Common myeloid progenitor, CD34-positive (primary cell): ENCODE measurements at regions not wholly inside any gene's neighbourhood (a gene's known extent, or its start where the extent isn't known, plus 50 kb on each side); places are given as distances from the start of the nearest gene placed in this dataset.
"Not testable (repeated sequence)": the region's sequence is repeated elsewhere in the genome, so short reads cannot be mapped to it uniquely, and the experiment has no call there.

Source experiments
- CTCF ChIA-PET: fragments of 350-600 bp; sonication (Branson Sonifier 250); formaldehyde crosslinking; loops from one replicate; lab custom pipeline; 2021; ENCODE audit warnings: antibody characterized with exemption; lab: Charles Lee
- POLR2A ChIA-PET: fragments of 350-600 bp; sonication (Branson Sonifier 250); formaldehyde crosslinking; loops from one replicate; lab custom pipeline; 2021; ENCODE audit warnings: antibody characterized with exemption; lab: Charles Lee
- DNase-seq, 3 donors: peaks; one replicate each; pipeline versions ENCODE4 v3.0.0 to v3.0.0-alpha.2; 2013
- H3K27ac ChIP-seq, 2 experiments: 1 replicate in 1 of 2; 2 replicates in 1 of 2; pipeline ENCODE4 v1.7.0; 2013; ENCODE audit warnings: inconsistent platforms in 2 of 2, low read length in 2 of 2, mild to moderate bottlenecking in 2 of 2, low read depth in 1 of 2, moderate library complexity in 1 of 2; ENCODE audit not compliant: severe bottlenecking in 2 of 2, insufficient read depth in 1 of 2, poor library complexity in 1 of 2
- H3K27me3 ChIP-seq, 5 experiments: replicated peaks in 2 of 5; 1 replicate in 3 of 5; 2 replicates in 2 of 5; pipeline versions ENCODE4 v1.6.1 to v1.7.0; 2013; ENCODE audit warnings: low read length in 4 of 5, mild to moderate bottlenecking in 2 of 5, moderate library complexity in 2 of 5, inconsistent platforms in 1 of 5; ENCODE audit not compliant: insufficient read depth in 5 of 5, control insufficient read depth in 4 of 5
- H3K36me3 ChIP-seq, 4 experiments: 1 replicate in 2 of 4; 2 replicates in 2 of 4; pipeline versions ENCODE4 v1.6.1 to v1.7.0; 2013; ENCODE audit warnings: low read length in 3 of 4, control low read depth in 1 of 4, mild to moderate bottlenecking in 1 of 4; ENCODE audit not compliant: control insufficient read depth in 4 of 4, insufficient read depth in 4 of 4
- H3K4me1 ChIP-seq, 4 experiments: 1 replicate in 3 of 4; 2 replicates in 1 of 4; pipeline versions ENCODE4 v1.6.1 to v1.7.1; 2013; ENCODE audit warnings: low read length in 3 of 4, mild to moderate bottlenecking in 3 of 4, control low read depth in 1 of 4, inconsistent platforms in 1 of 4, moderate library complexity in 1 of 4; ENCODE audit not compliant: control insufficient read depth in 4 of 4, insufficient read depth in 4 of 4; ENCODE audit errors: control extremely low read depth in 1 of 4
- H3K4me3 ChIP-seq, 7 experiments: 1 replicate in 4 of 7; 2 replicates in 3 of 7; pipeline versions ENCODE4 v1.5.1 to v1.7.0; 2013; ENCODE audit warnings: mild to moderate bottlenecking in 7 of 7, low read length in 6 of 7, moderate library complexity in 6 of 7, inconsistent platforms in 2 of 7, low read depth in 2 of 7, control low read depth in 1 of 7; ENCODE audit not compliant: insufficient read depth in 4 of 7, control insufficient read depth in 1 of 7; ENCODE audit errors: extremely low read depth in 1 of 7
- H3K9me3 ChIP-seq, 5 experiments: 1 replicate in 4 of 5; 2 replicates in 1 of 5; pipeline versions ENCODE4 v1.6.1 to v1.7.1; 2013; ENCODE audit warnings: low read length in 4 of 5, mild to moderate bottlenecking in 2 of 5, inconsistent platforms in 1 of 5, low read depth in 1 of 5, moderate library complexity in 1 of 5; ENCODE audit not compliant: control insufficient read depth in 4 of 5, insufficient read depth in 2 of 5; ENCODE audit errors: control extremely low read depth in 1 of 5
- WGBS: methylation state at CpG from one replicate; pipeline ENCODE4 v1.1.5; 2013; ENCODE audit not compliant: insufficient coverage; 5-methylcytosine and 5-hydroxymethylcytosine counted together

- H3K27ac ChIP-seq = no peak overlapping the region
- no peak for DNase-seq
- H3K36me3 ChIP-seq = no peaks in the 10 kb centered on the region
- ChIA-PET CTCF (interaction anchor here (1.8 kb wide), 1 partner anchor 23 kb away, joined by 5 read pairs; no protein-coding TSS in a partner anchor), POLR2A (no interaction called here)
- no peaks in the 10 kb centered on the region for H3K27me3 ChIP-seq
- WGBS = 93% methylated on average over 2 of the region's 6 CpGs
- H3K4me1 ChIP-seq = no peaks in the 10 kb centered on the region
- H3K9me3 ChIP-seq = no peaks in the 10 kb centered on the region
- H3K4me3 ChIP-seq = no peak overlapping the region
Measured at GRCh38 chr12:104906695-104907094, 51.4 kb downstream of the SLC41A2 start.

GRCh38 chr12:104905446-104905845 lies 52.6 kb downstream of the SLC41A2 start:
- WGBS = no CpG with 5 or more reads among the region's 24 CpGs
- CTCF ChIA-PET, DNase-seq, H3K27me3 ChIP-seq, POLR2A ChIA-PET, H3K9me3 ChIP-seq, H3K4me1 ChIP-seq, H3K4me3 ChIP-seq, H3K27ac ChIP-seq, H3K36me3 ChIP-seq: not testable (repeated sequence)

- 100% methylated on average over 1 of the region's 5 CpGs for WGBS
- POLR2A ChIA-PET = no interaction called here
Measured at GRCh38 chr12:104903648-104904423, 54.3 kb downstream of the SLC41A2 start.

GRCh38 chr12:104902125-104902524 lies 56.0 kb downstream of the SLC41A2 start:
- POLR2A ChIA-PET = no interaction called here
- Histone ChIP-seq H3K9me3 (peaks cover 0 to 9% (median 5%) of the 10 kb centered on the region in 5 experiments), H3K36me3 (no peaks in the 10 kb centered on the region), H3K27ac (no peak overlapping the region), H3K4me1 (no peaks in the 10 kb centered on the region), H3K27me3 (no peaks in the 10 kb centered on the region), H3K4me3 (no peak overlapping the region)
- CTCF ChIA-PET = no interaction called here
- DNase-seq = no peak

More at GRCh38 chr12:104903648-104904423, 54.3 kb downstream of the SLC41A2 start:
- CTCF ChIA-PET = no interaction called here
- Histone ChIP-seq H3K4me1 (no peaks in the 10 kb centered on the region), H3K36me3 (no peaks in the 10 kb centered on the region), H3K27ac (no peak overlapping the region), H3K4me3 (no peak overlapping the region), H3K9me3 (peaks cover 0 to 7% (median 5%) of the 10 kb centered on the region in 5 experiments), H3K27me3 (no peaks in the 10 kb centered on the region)
- no peak for DNase-seq

- Histone ChIP-seq H3K27ac (no peak overlapping the region), H3K9me3 (peaks cover 0 to 9% (median 5%) of the 10 kb centered on the region in 5 experiments), H3K27me3 (no peaks in the 10 kb centered on the region), H3K36me3 (no peaks in the 10 kb centered on the region), H3K4me1 (no peaks in the 10 kb centered on the region), H3K4me3 (no peak overlapping the region)
- 94% methylated on average over 3 of the region's 4 CpGs for whole genome bisulfite sequencing
- POLR2A ChIA-PET = no interaction called here
- CTCF ChIA-PET = no interaction called here
- DNase-seq = no peak
Measured at GRCh38 chr12:104896710-104897109, 61.4 kb downstream of the SLC41A2 start.

- H3K4me3 ChIP-seq = no peak overlapping the region
- DNase-seq = no peak
- H3K4me1 ChIP-seq = no peaks in the 10 kb centered on the region
- H3K9me3 ChIP-seq = peaks cover 0 to 9% (median 5%) of the 10 kb centered on the region in 5 experiments
- ChIA-PET CTCF (no interaction called here), POLR2A (no interaction called here)
- no peak overlapping the region for H3K27ac ChIP-seq
- no peaks in the 10 kb centered on the region for H3K36me3 ChIP-seq
- no peaks in the 10 kb centered on the region for H3K27me3 ChIP-seq
Measured at GRCh38 chr12:104896146-104896545, 61.9 kb downstream of the SLC41A2 start.

GRCh38 chr12:104895415-104895814 lies 62.7 kb downstream of the SLC41A2 start:
- POLR2A ChIA-PET = no interaction called here
- H3K4me3 ChIP-seq = no peak overlapping the region
- no peaks in the 10 kb centered on the region for H3K36me3 ChIP-seq
- no peak overlapping the region for H3K27ac ChIP-seq
- no peaks in the 10 kb centered on the region for H3K27me3 ChIP-seq
- no peaks in the 10 kb centered on the region for H3K4me1 ChIP-seq
- peaks cover 0 to 9% (median 5%) of the 10 kb centered on the region in 5 experiments for H3K9me3 ChIP-seq
- no peak for DNase-seq
- CTCF ChIA-PET = no interaction called here
- no CpG with 5 or more reads among the region's 2 CpGs for WGBS
